ENCODE measurements at regions not wholly inside any gene's neighbourhood (a gene's known extent, or its start where the extent isn't known, plus 50 kb on each side); places are given as distances from the start of the nearest gene placed in this dataset.

GRCh38 chr15:35195649-35196048 lies 110.6 kb upstream of the NANOGP8 start:
- CTCF ChIA-PET, result interaction anchor here (1.2 kb wide), 1 partner anchor 14 kb away, joined by 4 read pairs; no protein-coding TSS in a partner anchor
- DNase-seq (ENCODE audit: extremely low spot score), result no peak
- TF ChIP-seq, protein P1, sequence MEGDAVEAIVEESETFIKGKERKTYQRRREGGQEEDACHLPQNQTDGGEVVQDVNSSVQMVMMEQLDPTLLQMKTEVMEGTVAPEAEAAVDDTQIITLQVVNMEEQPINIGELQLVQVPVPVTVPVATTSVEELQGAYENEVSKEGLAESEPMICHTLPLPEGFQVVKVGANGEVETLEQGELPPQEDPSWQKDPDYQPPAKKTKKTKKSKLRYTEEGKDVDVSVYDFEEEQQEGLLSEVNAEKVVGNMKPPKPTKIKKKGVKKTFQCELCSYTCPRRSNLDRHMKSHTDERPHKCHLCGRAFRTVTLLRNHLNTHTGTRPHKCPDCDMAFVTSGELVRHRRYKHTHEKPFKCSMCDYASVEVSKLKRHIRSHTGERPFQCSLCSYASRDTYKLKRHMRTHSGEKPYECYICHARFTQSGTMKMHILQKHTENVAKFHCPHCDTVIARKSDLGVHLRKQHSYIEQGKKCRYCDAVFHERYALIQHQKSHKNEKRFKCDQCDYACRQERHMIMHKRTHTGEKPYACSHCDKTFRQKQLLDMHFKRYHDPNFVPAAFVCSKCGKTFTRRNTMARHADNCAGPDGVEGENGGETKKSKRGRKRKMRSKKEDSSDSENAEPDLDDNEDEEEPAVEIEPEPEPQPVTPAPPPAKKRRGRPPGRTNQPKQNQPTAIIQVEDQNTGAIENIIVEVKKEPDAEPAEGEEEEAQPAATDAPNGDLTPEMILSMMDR (IDR thresholded peaks at IDR 0.05; ENCODE audit: control extremely low read depth, extremely low read depth, low read depth, missing control alignments), result no peak
- POLR2A ChIA-PET, result no interaction called here

DNA sequence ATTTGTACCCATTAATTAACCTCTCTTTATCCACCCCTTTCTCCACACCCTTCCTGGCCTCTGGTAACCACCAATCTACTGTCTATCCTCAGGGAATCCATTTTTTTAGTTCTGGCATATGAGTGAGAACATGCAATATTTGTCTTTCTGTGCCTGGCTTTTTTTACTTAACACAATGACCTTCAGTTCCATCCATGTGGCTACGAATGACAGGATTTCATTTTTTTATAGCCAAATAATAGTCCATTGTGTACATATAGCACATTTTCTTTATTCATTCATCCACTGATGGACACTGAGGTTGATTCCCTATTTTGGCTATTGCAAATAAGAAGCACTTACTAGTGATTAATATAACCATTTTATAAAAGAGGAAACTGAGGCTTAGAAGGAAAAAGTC lies 109.9 kb upstream of the NANOGP8 start:
- DNase-seq (ENCODE audit: extremely low spot score), result no peak
- CTCF ChIA-PET, result no interaction called here
- POLR2A ChIA-PET, result no interaction called here
- TF ChIP-seq, protein P1 (IDR thresholded peaks at IDR 0.05; ENCODE audit: control extremely low read depth, extremely low read depth, low read depth, missing control alignments), result no peak

GRCh38 chr15:35194296-35194695 lies 109.2 kb upstream of the NANOGP8 start:
- CTCF ChIA-PET, result interaction anchor here (1.4 kb wide), 1 partner anchor 116 kb away, joined by 4 read pairs; no protein-coding TSS in a partner anchor
- POLR2A ChIA-PET, result no interaction called here
- no peak for DNase-seq (ENCODE audit: extremely low spot score)
- TF ChIP-seq, protein P1 (IDR thresholded peaks at IDR 0.05; ENCODE audit: control extremely low read depth, extremely low read depth, low read depth, missing control alignments), result no peak

DNA sequence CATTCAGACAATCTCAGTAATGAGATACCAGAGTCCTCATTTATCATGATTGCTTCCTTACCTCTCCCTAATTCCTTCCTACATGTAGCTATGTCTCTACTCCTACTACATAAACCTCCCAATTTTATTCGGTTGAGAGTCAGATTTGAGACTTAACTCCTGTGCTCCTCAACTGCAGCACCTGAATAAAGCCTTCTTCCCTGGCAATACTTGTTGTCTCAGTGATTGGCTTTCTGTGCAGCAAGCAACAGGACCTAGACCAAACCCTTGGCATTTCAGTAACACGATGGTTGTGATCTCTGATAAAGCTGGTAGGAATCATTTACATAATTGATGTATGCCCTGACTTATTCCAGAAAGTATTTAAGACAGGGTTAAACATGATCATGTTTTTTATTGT lies 106.7 kb upstream of the NANOGP8 start:
- TF ChIP-seq, protein P1 (IDR thresholded peaks at IDR 0.05; ENCODE audit: control extremely low read depth, extremely low read depth, low read depth, missing control alignments), result no peak
- DNase-seq (ENCODE audit: extremely low spot score), result no peak
- ChIA-PET CTCF (interaction anchor here (0.9 to 1.5 kb wide), 3 partner anchors 10 to 26 kb away, joined by 3 to 4 read pairs (median 3); no protein-coding TSS in a partner anchor), POLR2A (no interaction called here)

DNA sequence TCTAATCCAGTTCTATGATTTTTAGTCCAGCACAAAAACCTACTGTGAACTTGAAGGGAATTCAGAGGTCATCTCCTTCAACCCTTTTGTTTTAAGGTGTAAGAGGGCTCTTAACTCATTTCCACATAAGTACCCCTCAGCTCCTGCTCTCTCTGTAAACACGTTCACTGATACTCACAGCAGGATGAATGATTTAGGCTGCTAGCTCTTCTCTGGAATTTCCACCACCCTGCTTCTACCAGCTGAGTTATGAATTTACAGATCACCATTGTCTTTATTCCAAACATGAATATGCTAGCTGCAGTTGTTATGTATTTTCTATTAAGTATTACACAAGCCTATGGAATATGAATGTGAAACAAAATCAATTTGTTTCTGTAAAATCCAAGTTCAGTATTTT lies 101.3 kb upstream of the NANOGP8 start:
- ChIA-PET POLR2A (no interaction called here), CTCF (no interaction called here)
- TF ChIP-seq, protein P1 (IDR thresholded peaks at IDR 0.05; ENCODE audit: control extremely low read depth, extremely low read depth, low read depth, missing control alignments), result no peak
- no peak for DNase-seq (ENCODE audit: extremely low spot score)

GRCh38 chr15:35184646-35185045 lies 99.6 kb upstream of the NANOGP8 start:
- TF ChIP-seq, protein P1 (IDR thresholded peaks at IDR 0.05; ENCODE audit: control extremely low read depth, extremely low read depth, low read depth, missing control alignments), result no peak
- ChIA-PET CTCF (interaction anchor here (1.0 kb wide), 1 partner anchor 24 kb away, joined by 3 read pairs; no protein-coding TSS in a partner anchor), POLR2A (no interaction called here)
- no peak for DNase-seq (ENCODE audit: extremely low spot score)
